Muscle layer of duodenum (tissue), 2 donors: ENCODE measurements at regions not wholly inside any gene's neighbourhood (a gene's known extent, or its start where the extent isn't known, plus 50 kb on each side); places are given as distances from the start of the nearest gene placed in this dataset.

Experiments used
- H3K27ac ChIP-seq: one replicate; pipeline ENCODE4 v1.7.0; 2013; ENCODE audit warnings: mild to moderate bottlenecking, low read length
- H3K27me3 ChIP-seq: one replicate; pipeline ENCODE4 v1.7.0; 2013; ENCODE audit warnings: low read depth, mild to moderate bottlenecking, control low read depth, low read length
- H3K36me3 ChIP-seq, 2 donors: one replicate each; pipeline ENCODE4 v1.7.0; 2013; ENCODE audit warnings: low read length in 2 of 2, control low read depth in 1 of 2, mild to moderate bottlenecking in 1 of 2; ENCODE audit not compliant: insufficient read depth in 2 of 2, control insufficient read depth in 1 of 2
- H3K4me1 ChIP-seq, 2 donors: one replicate each; pipeline ENCODE4 v1.7.0; 2013; ENCODE audit warnings: low read length in 2 of 2, mild to moderate bottlenecking in 2 of 2, control low read depth in 1 of 2, moderate library complexity in 1 of 2; ENCODE audit not compliant: insufficient read depth in 2 of 2, control insufficient read depth in 1 of 2
- H3K4me3 ChIP-seq, 2 donors: one replicate each; pipeline ENCODE4 v1.7.0; 2013; ENCODE audit warnings: low read length in 2 of 2, low read depth in 1 of 2, mild to moderate bottlenecking in 1 of 2
- H3K9me3 ChIP-seq, 2 donors: one replicate each; pipeline ENCODE4 v1.7.0; 2013; ENCODE audit warnings: low read length in 2 of 2, control low read depth in 1 of 2, mild to moderate bottlenecking in 1 of 2; ENCODE audit not compliant: control insufficient read depth in 1 of 2
- donor health status: healthy.

DNA sequence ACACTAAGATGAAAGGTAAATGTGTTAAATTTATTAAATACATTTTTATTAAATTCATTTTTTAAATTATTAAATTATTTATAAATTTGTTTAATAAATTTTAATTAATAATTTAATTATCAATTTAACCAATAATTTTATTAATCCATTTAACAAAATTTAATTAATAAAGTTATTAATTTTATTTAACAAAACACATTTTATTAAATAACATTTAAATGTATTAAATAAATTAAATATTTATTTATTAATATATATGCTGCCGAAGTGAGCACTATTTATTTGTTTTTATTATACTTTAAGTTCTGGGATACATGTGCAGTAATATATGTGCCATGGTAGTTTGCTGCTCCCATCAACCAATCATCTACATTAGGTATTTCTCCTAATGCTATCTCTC is 719.5 kb downstream of the TRIML1 start:
- no peak overlapping the region for H3K4me3 ChIP-seq
- no peaks in the 10 kb centered on the region for H3K4me1 ChIP-seq
- H3K9me3 ChIP-seq: no peaks in the 10 kb centered on the region
- H3K27me3 ChIP-seq: no peaks in the 10 kb centered on the region
- no peak overlapping the region for H3K27ac ChIP-seq
- no peaks in the 10 kb centered on the region for H3K36me3 ChIP-seq

DNA sequence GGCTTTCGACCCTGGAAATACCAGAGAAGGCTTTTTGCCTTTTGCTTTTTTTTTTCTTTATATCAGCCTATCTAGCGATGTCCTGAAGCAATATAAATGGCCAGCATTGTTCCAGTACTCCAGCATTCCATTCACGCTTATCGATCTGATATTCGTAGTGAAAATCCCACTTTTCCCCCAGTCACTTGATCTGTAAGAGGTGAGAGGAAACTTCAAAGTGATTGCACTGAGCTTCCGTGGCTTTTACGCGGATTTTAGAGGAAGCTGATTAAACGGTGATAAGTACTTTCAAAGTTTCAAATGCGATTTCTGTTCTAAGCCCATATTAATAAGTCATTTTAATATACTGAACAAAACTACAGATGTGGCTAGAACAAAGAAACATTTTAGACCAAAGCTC is 725.5 kb downstream of the TRIML1 start:
- no peaks in the 10 kb centered on the region for H3K36me3 ChIP-seq
- no peaks in the 10 kb centered on the region for H3K9me3 ChIP-seq
- no peaks in the 10 kb centered on the region for H3K27me3 ChIP-seq
- H3K4me1 ChIP-seq: no peaks in the 10 kb centered on the region
- H3K4me3 ChIP-seq: no peak overlapping the region
- no peak overlapping the region for H3K27ac ChIP-seq

DNA sequence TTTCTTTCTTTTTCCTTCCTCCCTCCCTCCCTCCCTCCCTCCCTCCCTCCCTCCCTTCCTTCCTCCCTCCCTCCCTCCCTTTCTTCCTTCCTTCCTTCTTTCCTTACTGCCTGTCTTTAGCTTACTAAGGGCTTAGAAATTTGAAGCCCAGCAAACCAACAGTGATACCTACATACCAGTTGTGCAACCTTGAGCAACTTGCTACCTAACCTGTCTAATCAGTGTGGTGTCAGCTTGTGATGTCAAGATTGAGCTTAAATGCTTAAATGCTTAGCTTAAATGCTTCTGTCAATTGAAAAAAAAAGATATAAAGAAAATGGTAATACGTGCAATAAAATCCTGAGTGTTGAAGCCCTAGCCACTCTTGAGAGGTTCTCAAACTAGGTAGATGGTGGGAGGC is 728.6 kb downstream of the TRIML1 start:
- Histone ChIP-seq H3K36me3 (no peaks in the 10 kb centered on the region), H3K9me3 (no peaks in the 10 kb centered on the region)

DNA sequence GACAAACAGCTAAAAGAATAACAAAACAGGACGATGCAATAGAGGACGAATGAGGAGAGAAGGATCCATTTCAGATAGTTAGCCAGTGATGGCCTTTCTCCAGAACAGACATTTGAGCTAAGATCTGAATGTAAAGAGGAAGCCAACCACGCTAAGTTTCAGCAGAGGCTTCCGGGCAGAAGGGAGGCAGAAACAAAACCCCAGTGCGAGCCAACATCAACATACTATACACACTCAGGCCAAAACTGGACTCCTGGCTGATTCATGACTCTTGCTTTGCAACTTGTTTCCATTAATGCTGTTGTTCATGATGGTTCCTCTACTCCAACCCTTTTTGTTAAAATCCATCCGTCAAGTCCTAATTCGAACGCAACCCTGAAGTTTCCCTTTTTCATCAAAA is 730.3 kb downstream of the TRIML1 start:
- Histone ChIP-seq H3K9me3 (no peaks in the 10 kb centered on the region), H3K27me3 (no peaks in the 10 kb centered on the region), H3K4me1 (no peaks in the 10 kb centered on the region), H3K27ac (no peak overlapping the region), H3K36me3 (no peaks in the 10 kb centered on the region), H3K4me3 (no peak overlapping the region)

More for the DNA sequence above, 728.6 kb downstream of the TRIML1 start:
- Histone ChIP-seq H3K4me3 (no peak overlapping the region), H3K4me1 (no peaks in the 10 kb centered on the region), H3K27ac (no peak overlapping the region), H3K27me3 (no peaks in the 10 kb centered on the region)

DNA sequence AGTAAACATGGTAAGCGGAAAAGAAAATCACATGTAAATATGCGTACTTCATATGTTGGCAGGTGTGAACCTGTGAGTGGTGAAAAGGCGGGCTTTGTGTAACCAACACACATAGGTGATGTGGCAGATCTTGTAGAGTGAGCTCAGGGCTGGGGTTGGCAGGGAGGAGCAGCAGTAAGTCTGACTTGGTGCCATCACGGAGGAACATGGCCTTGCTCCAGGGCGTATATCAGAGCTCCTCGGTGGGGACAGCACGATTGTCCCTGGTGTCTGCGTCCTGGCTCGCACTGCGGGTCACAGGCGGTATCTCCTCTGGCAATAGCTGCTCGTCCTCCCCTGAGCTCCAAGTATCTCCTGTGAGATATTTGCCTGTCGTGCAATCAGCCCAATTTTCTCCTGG is 733.6 kb downstream of the TRIML1 start:
- no peak overlapping the region for H3K27ac ChIP-seq
- no peaks in the 10 kb centered on the region for H3K27me3 ChIP-seq
- no peaks in the 10 kb centered on the region for H3K9me3 ChIP-seq
- no peaks in the 10 kb centered on the region for H3K4me1 ChIP-seq
- H3K4me3 ChIP-seq: no peak overlapping the region
- no peaks in the 10 kb centered on the region for H3K36me3 ChIP-seq

DNA sequence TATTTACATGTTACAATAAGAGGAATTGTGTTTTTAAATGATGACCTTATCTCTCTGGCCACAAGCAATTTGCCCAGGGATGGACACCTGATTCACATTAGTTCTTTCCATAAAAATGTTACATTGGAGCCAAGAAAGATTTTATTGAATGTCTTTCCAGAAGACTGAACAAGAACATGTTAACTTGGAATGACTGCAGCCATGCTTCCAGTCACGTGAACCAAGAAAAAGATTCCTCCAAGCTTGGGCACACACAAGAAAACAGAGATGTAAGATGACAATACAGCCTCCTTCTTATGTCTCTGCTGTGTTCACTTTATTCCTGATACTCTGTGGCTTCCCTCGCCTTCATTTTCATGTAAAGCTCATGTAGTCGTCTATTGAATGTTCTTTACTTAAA is 737.6 kb downstream of the TRIML1 start:
- peaks cover 0 to 4% of the 10 kb centered on the region in 2 donors for H3K4me1 ChIP-seq
- H3K27ac ChIP-seq: no peak overlapping the region
- H3K36me3 ChIP-seq: no peaks in the 10 kb centered on the region
- no peak overlapping the region for H3K4me3 ChIP-seq
- no peaks in the 10 kb centered on the region for H3K27me3 ChIP-seq
- no peaks in the 10 kb centered on the region for H3K9me3 ChIP-seq

DNA sequence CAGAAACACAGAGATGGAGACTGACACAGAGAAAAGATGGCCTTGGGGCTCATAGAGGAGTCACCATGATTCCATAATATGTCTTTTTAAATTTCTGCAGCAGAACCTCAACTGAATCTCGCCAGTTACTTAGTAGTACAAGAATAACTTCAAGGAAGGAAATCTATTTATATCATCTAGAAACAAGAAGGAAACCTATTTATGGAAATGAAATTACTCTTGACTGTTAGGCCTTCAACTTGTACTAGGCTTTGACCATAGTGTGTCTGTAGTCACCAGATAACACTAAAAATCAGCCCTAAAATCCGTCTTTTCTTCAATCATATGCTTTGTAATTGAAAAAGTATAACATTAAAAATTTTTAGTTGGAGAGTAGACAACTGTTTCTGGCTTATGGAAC is 740.4 kb downstream of the TRIML1 start:
- peaks cover 0 to 4% of the 10 kb centered on the region in 2 donors for H3K4me1 ChIP-seq
- H3K9me3 ChIP-seq: no peaks in the 10 kb centered on the region
- no peak overlapping the region for H3K27ac ChIP-seq
- no peaks in the 10 kb centered on the region for H3K36me3 ChIP-seq
- H3K27me3 ChIP-seq: no peaks in the 10 kb centered on the region
- no peak overlapping the region for H3K4me3 ChIP-seq

DNA sequence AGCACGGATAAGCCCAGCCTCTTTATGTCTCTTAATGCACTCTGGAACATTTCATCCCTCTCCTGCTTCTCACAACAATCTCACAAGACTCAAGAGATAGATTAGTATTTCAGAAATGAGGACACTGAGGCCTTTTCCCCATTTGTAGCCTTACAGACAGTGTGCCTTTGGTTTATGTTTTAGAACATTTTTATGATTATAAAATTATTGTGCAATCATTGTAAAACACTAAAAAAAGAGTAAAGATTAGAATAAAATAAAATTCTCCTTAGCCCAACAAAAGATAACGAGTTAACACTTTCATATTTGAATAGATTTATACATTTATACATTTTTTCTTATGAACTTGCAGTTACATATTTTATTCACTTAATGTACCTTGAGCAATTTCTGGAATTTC is 748.7 kb downstream of the TRIML1 start:
- Histone ChIP-seq H3K36me3 (no peaks in the 10 kb centered on the region), H3K27ac (no peak overlapping the region), H3K9me3 (no peaks in the 10 kb centered on the region), H3K27me3 (no peaks in the 10 kb centered on the region), H3K4me3 (no peak overlapping the region), H3K4me1 (no peaks in the 10 kb centered on the region)

DNA sequence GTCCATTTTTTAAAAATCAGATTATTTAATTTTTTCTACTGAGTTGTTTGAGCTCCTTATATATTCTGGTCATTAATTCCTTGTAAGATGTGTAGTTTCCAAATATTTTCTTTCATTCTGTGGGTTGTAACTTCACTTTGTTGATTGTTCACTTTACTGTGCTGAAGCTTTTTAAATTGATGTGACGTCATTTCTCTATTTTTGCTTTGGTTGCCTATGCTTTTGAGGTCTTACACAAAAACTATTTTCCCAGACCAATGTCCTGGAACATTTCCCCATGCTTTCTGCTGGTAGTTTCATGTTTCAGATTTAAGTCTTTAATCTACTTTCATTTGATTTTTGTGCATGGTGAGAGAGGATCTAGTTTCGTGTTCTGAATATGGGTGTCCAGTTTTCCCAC is 753.6 kb downstream of the TRIML1 start:
- H3K4me1 ChIP-seq: no peaks in the 10 kb centered on the region
- H3K27ac ChIP-seq: no peak overlapping the region
- no peaks in the 10 kb centered on the region for H3K27me3 ChIP-seq
- no peak overlapping the region for H3K4me3 ChIP-seq
- H3K36me3 ChIP-seq: no peaks in the 10 kb centered on the region
- no peaks in the 10 kb centered on the region for H3K9me3 ChIP-seq

DNA sequence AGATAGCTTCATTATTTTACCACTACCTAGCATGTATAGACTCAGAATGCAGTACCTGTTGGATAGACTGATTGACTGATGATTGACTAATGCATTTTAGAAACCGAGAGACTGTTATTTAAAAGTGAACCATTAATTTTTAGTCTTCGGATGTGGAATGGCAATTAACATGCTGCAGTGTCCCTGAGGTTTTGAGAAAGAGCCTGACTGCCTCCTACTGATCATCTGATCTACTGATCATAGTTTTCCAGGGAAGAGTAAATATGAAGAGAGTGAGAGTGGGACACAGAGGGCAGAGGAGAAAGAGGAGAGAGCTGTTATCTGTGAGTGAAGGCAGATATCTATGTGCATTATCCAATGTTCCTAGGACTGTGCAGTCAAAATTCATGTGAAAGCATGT is 764.7 kb downstream of the TRIML1 start:
- H3K27ac ChIP-seq: no peak overlapping the region
- no peak overlapping the region for H3K4me3 ChIP-seq
- no peaks in the 10 kb centered on the region for H3K4me1 ChIP-seq
- no peaks in the 10 kb centered on the region for H3K36me3 ChIP-seq
- peaks cover 0 to 2% of the 10 kb centered on the region in 2 donors for H3K9me3 ChIP-seq
- H3K27me3 ChIP-seq: no peaks in the 10 kb centered on the region

DNA sequence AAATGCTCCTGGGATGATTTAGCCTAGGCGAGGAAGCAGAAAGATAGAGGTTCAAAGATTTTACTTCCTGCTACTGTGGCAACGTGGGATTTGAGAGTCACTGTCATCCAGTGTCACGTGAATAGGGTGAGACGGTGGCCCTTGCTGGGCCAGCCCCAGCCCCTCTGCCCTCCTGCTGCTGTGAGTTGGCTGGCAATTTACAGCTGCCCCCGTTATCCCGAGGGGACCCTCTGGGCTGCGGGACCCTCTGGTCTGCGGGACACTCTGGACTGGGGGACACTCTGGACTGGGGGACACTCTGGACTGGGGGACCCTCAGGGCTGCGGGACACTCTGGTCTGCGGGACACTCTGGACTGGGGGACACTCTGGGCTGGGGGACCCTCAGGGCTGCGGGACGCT is 765.4 kb downstream of the TRIML1 start:
- H3K36me3 ChIP-seq: no peaks in the 10 kb centered on the region
- no peaks in the 10 kb centered on the region for H3K4me1 ChIP-seq
- H3K27me3 ChIP-seq: no peaks in the 10 kb centered on the region
- peaks cover 0 to 2% of the 10 kb centered on the region in 2 donors for H3K9me3 ChIP-seq
- no peak overlapping the region for H3K4me3 ChIP-seq
- no peak overlapping the region for H3K27ac ChIP-seq

DNA sequence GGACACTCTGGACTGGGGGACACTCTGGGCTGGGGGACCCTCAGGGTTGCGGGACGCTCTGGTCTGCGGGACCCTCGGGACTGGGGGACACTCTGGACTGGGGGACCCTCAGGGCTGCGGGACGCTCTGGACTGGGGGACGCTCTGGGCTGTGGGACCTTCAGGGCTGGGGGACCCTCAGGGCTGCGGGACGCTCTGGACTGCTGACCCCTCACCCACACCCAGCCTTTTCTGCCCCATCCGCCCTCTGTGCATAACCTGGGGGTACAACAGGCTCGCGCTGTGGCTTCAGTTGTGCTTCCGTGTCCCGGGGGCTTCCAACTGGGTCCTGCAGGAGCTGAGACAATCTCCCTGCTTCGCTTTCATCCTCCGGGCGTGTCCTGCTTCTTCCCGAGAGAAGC is 766.0 kb downstream of the TRIML1 start:
- Histone ChIP-seq H3K4me3 (no peak overlapping the region), H3K36me3 (no peaks in the 10 kb centered on the region), H3K9me3 (peaks cover 0 to under 1% of the 10 kb centered on the region in 2 donors), H3K4me1 (no peaks in the 10 kb centered on the region), H3K27me3 (no peaks in the 10 kb centered on the region), H3K27ac (no peak overlapping the region)
